Activated CD8-positive, alpha-beta T cell treated with anti-CD3 and anti-CD28 coated beads for 36 hours (primary cell): ENCODE measurements at regions not wholly inside any gene's neighbourhood (a gene's known extent, or its start where the extent isn't known, plus 50 kb on each side); places are given as distances from the start of the nearest gene placed in this dataset.

Experiments
- ATAC-seq: fragments of 200-7000 bp; cut with Tn5 transposase; one replicate; pipeline ENCODE4 v1.10.0; 2021; ENCODE audit warnings: mild to moderate bottlenecking, moderate library complexity
- CTCF ChIA-PET: fragments of 350-600 bp; sonication (Branson Sonifier 250); formaldehyde crosslinking; loops from one replicate; lab custom pipeline; 2021; ENCODE audit warnings: antibody characterized with exemption; lab: Charles Lee
- POLR2A ChIA-PET: fragments of 350-600 bp; sonication (Branson Sonifier 250); formaldehyde crosslinking; loops from one replicate; lab custom pipeline; 2021; ENCODE audit warnings: antibody characterized with exemption; lab: Charles Lee
- DNase-seq: peaks from one replicate; pipeline ENCODE4 v3.0.0-alpha.2; 2020
- H3K27ac Mint-ChIP-seq: one replicate; pipeline ENCODE4 v1.8.0; 2021; ENCODE audit warnings: mild to moderate bottlenecking, mixed read lengths
- H3K27me3 Mint-ChIP-seq: one replicate; pipeline ENCODE4 v1.8.0; 2021; ENCODE audit warnings: mixed read lengths
- H3K36me3 Mint-ChIP-seq: one replicate; pipeline ENCODE4 v1.8.0; 2021; ENCODE audit warnings: low read depth, mixed read lengths
- H3K4me1 Mint-ChIP-seq: one replicate; pipeline ENCODE4 v1.8.0; 2021; ENCODE audit warnings: low read depth, mixed read lengths
- H3K4me3 Mint-ChIP-seq: one replicate; pipeline ENCODE4 v1.8.0; 2021; ENCODE audit warnings: mild to moderate bottlenecking, moderate library complexity, mixed read lengths
- H3K9me3 Mint-ChIP-seq: one replicate; pipeline ENCODE4 v1.8.0; 2021; ENCODE audit warnings: mixed read lengths
- intact Hi-C: fragments of 100-400 bp; cut with micrococcal nuclease; formaldehyde crosslinking; loops from one replicate; pipeline ENCODE4 v1.10.0; 2022
- TF ChIP-seq, protein P1 (sequence below): fragments of 200-600 bp; IDR thresholded peaks from one replicate; pipeline ENCODE4 v1.8.0; 2022; ENCODE audit warnings: antibody characterized with exemption, mild to moderate bottlenecking

DNA sequence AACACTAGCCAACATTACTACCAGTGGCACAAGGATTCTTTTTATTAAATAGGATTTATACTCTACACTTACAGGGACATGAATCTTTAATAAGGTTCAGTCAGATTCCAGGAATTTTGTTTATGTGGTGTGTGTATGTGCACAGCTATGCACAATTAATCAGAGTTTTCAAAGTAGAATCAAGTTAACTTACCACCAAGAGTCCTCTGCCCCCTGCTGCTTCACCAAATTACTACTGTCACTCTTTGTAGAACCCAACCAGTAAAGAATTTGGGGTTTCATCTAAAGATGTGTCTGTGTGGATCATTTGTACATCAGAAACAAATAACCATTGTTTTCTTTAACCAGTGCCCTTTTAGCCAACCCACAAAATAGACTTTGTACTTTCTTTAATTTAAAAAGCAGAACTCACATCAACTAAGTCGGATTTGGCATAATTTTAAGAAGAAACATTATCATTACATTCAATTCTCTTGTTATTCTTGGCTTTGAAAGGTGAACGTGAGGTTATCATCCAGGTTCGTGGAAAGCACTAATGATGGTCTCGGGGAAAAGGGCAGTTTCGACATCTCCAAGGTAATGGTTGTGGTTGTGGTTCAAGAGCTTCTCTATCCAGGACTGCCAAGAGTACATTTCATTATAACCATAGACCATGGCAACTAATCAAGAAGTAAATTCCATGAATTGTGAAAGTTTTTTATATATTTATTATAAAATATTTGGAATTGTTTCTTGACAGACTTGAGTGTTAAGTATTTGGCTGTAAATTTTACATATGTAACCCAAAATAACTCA lies 514.3 kb upstream of the ID4 start:
- TF ChIP-seq, protein P1, sequence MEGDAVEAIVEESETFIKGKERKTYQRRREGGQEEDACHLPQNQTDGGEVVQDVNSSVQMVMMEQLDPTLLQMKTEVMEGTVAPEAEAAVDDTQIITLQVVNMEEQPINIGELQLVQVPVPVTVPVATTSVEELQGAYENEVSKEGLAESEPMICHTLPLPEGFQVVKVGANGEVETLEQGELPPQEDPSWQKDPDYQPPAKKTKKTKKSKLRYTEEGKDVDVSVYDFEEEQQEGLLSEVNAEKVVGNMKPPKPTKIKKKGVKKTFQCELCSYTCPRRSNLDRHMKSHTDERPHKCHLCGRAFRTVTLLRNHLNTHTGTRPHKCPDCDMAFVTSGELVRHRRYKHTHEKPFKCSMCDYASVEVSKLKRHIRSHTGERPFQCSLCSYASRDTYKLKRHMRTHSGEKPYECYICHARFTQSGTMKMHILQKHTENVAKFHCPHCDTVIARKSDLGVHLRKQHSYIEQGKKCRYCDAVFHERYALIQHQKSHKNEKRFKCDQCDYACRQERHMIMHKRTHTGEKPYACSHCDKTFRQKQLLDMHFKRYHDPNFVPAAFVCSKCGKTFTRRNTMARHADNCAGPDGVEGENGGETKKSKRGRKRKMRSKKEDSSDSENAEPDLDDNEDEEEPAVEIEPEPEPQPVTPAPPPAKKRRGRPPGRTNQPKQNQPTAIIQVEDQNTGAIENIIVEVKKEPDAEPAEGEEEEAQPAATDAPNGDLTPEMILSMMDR = no peak
- Mint-ChIP-seq H3K4me1 (no peaks in the 10 kb centered on the region), H3K27ac (no peak overlapping the region), H3K9me3 (peaks cover 1% of the 10 kb centered on the region), H3K36me3 (no peaks in the 10 kb centered on the region), H3K4me3 (no peak overlapping the region), H3K27me3 (no peaks in the 10 kb centered on the region)
- ChIA-PET POLR2A (no interaction called here), CTCF (no interaction called here)
- DNase-seq (no peak), ATAC-seq (no peak)
- intact Hi-C loops = no loop called here

DNA sequence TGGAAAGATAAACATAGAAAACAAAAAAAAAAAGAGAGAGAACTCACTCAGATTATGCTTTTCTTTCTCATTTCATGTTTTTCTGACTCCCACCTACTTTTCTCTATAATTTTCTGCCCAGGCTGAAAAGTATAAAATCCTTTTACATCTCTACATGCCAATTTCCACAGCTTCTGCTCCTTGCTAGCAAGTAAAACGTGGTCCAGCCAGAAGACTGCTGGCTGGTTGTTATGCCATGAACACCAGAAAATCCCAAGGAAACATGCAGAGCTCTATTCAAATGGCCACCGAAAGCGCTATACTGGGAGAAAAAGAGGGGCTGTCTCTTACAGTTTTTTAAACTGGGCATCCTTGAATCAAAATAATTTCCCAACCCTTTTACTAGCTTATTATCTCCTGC lies 512.8 kb upstream of the ID4 start:
- ChIA-PET CTCF (no interaction called here), POLR2A (no interaction called here)
- DNase-seq (no peak), ATAC-seq (no peak)
- Mint-ChIP-seq H3K9me3 (peaks cover 1% of the 10 kb centered on the region), H3K27ac (no peak overlapping the region), H3K4me3 (no peak overlapping the region), H3K36me3 (no peaks in the 10 kb centered on the region), H3K4me1 (no peaks in the 10 kb centered on the region), H3K27me3 (no peaks in the 10 kb centered on the region)
- intact Hi-C loops = no loop called here
- TF ChIP-seq, protein P1 = no peak

DNA sequence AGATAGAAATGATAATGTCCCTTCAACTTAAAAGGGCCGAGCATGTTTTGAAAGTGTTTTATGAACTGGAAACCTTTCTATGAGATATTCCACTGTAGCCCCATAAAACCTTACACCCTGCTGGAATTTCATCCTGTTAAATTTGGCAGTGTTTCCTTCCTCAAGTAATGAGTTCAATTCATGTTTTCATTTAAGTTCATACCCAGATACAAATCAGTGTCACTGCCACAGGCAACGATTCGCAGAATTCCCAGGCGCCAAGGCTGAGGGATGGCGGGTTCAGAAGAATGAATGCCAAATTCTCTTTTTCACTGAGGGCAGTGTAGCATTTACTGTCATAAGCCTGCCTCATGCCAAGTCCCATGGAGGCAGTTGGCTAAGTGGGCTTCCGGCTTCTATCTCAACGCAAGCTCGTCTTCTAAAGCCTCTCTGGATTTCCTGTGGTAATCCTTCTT lies 511.8 kb upstream of the ID4 start:
- Mint-ChIP-seq H3K27me3 (no peaks in the 10 kb centered on the region), H3K9me3 (peaks cover 1% of the 10 kb centered on the region), H3K36me3 (no peaks in the 10 kb centered on the region), H3K27ac (no peak overlapping the region), H3K4me1 (no peaks in the 10 kb centered on the region), H3K4me3 (no peak overlapping the region)
- ATAC-seq (no peak), DNase-seq (no peak)
- CTCF ChIA-PET = no interaction called here
- intact Hi-C loops = no loop called here
- POLR2A ChIA-PET = no interaction called here
- TF ChIP-seq, protein P1 = no peak

DNA sequence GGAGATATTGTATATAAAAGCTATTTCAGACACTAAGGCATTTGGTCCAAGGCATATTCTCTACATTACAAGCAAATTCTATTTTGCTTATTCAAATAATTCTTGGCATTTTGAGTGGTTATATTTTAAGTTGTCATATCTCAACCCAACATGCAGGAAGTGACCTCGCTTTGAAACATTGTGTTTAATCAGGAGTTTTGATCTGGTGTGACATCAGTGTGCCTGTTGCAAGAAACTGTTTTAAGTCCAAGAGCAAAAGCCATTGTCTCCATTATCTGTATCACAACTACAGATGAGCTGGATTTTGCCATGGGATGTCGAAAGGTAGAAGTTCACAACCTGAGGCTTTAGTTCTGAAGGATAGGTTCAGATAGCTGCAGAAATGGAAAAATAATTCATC lies 509.9 kb upstream of the ID4 start:
- intact Hi-C loops = no loop called here
- no peaks in the 10 kb centered on the region for H3K36me3 Mint-ChIP-seq
- no peaks in the 10 kb centered on the region for H3K27me3 Mint-ChIP-seq

DNA sequence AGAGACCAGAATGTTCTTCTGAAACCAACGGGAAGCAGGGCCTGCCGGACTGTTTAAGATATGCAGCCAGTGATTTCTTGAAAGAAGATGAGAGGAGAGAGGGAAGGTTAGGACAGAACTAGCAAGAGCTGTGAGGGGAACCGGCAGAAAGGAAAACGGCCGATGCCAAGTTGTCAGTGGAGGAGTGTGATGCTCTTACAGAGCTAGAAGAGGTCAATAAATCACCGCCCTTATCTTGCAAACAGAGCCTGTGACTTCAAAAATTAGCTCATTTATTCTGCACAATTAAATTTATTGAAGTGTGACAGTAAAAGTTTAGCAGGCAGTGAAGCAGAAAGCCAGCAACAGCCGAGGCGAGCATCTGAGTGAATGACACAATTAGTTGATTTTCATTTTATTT lies 509.5 kb upstream of the ID4 start:
- H3K9me3 Mint-ChIP-seq = no peaks in the 10 kb centered on the region
- no peaks in the 10 kb centered on the region for H3K36me3 Mint-ChIP-seq
- H3K27ac Mint-ChIP-seq = no peak overlapping the region
- ATAC-seq (no peak), DNase-seq (no peak)
- H3K27me3 Mint-ChIP-seq = no peaks in the 10 kb centered on the region
- no peak overlapping the region for H3K4me3 Mint-ChIP-seq
- ChIA-PET POLR2A (no interaction called here), CTCF (no interaction called here)
- TF ChIP-seq, protein P1 = no peak
- intact Hi-C loops = no loop called here
- no peaks in the 10 kb centered on the region for H3K4me1 Mint-ChIP-seq

More for the DNA sequence above, 509.9 kb upstream of the ID4 start:
- ChIA-PET POLR2A (no interaction called here), CTCF (no interaction called here)
- H3K27ac Mint-ChIP-seq = no peak overlapping the region
- TF ChIP-seq, protein P1 = no peak
- ATAC-seq = no peak
- no peak for DNase-seq
- no peaks in the 10 kb centered on the region for H3K9me3 Mint-ChIP-seq
- no peaks in the 10 kb centered on the region for H3K4me1 Mint-ChIP-seq
- H3K4me3 Mint-ChIP-seq = no peak overlapping the region
